ENCODE measurements at regions not wholly inside any gene's neighbourhood (a gene's known extent, or its start where the extent isn't known, plus 50 kb on each side); places are given as distances from the start of the nearest gene placed in this dataset.

DNA sequence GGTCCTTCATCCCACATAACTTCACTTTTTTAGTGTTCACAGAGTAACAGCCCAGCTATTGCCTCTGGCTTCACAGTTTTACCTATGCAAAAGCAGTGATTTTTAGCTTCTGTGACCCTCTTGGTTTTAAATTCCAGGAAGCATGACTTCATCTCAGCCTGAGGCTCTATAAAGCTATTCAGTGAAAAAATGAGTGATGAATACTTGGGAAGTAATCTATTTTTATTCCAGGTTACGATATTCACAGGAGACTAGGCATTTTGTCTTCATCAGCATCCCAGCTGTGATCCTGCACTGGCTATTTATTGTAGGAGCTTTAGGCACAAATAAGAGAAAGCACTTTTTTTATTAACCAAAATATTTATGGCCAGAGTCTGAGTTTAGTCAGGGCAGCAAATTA, 164.8 kb downstream of the SNAPC1 start:
- ATAC-seq (no peak), DNase-seq (no peak)
- Histone ChIP-seq H3K4me1 (ENCODE audit: low read depth) (no peaks in the 10 kb centered on the region), H3K9me3 (no peaks in the 10 kb centered on the region), H3K4me3 (no peak overlapping the region), H3K36me3 (ENCODE audit: low read depth) (no peaks in the 10 kb centered on the region)
- intact Hi-C loops (cut with DNase I, micrococcal nuclease) = no loop called here
- TF ChIP-seq, protein P1, sequence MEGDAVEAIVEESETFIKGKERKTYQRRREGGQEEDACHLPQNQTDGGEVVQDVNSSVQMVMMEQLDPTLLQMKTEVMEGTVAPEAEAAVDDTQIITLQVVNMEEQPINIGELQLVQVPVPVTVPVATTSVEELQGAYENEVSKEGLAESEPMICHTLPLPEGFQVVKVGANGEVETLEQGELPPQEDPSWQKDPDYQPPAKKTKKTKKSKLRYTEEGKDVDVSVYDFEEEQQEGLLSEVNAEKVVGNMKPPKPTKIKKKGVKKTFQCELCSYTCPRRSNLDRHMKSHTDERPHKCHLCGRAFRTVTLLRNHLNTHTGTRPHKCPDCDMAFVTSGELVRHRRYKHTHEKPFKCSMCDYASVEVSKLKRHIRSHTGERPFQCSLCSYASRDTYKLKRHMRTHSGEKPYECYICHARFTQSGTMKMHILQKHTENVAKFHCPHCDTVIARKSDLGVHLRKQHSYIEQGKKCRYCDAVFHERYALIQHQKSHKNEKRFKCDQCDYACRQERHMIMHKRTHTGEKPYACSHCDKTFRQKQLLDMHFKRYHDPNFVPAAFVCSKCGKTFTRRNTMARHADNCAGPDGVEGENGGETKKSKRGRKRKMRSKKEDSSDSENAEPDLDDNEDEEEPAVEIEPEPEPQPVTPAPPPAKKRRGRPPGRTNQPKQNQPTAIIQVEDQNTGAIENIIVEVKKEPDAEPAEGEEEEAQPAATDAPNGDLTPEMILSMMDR (IDR thresholded peaks at IDR 0.05) = no peak

GRCh38 chr14:61927520-61927919, 165.3 kb downstream of the SNAPC1 start:
- no peaks in the 10 kb centered on the region for H3K36me3 ChIP-seq (ENCODE audit: low read depth)
- no peaks in the 10 kb centered on the region for H3K4me1 ChIP-seq (ENCODE audit: low read depth)
- intact Hi-C loops (cut with DNase I, micrococcal nuclease) = no loop called here
- no peak overlapping the region for H3K4me3 ChIP-seq
- TF ChIP-seq, protein P1 (IDR thresholded peaks at IDR 0.05) = no peak
- H3K9me3 ChIP-seq = no peaks in the 10 kb centered on the region
- ATAC-seq (no peak), DNase-seq (no peak)

DNA sequence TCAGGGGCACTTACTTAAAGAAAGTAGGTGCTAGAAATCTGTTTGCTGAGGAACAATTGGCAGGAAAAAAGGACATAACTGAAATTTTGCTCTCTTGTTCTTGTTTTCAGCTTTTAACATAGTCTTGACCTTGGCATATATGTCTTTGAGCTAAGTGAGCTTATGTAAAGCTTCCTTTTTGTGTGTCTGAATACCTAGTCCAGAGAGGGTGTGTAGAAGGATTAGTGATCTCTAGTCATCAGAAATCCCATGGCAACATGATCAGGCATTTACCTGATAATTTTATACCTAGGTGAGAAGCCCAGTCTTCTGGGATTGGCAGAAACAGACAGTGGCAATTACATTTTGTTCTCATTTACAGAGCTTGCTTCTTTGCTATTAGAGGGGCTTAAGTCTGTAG, 166.1 kb downstream of the SNAPC1 start:
- no peaks in the 10 kb centered on the region for H3K36me3 ChIP-seq (ENCODE audit: low read depth)
- no peaks in the 10 kb centered on the region for H3K9me3 ChIP-seq
- DNase-seq (no peak), ATAC-seq (no peak)
- H3K4me3 ChIP-seq = no peak overlapping the region
- intact Hi-C loops (cut with DNase I, micrococcal nuclease) = no loop called here
- no peaks in the 10 kb centered on the region for H3K4me1 ChIP-seq (ENCODE audit: low read depth)
- TF ChIP-seq, protein P1 (IDR thresholded peaks at IDR 0.05) = no peak

- DNase-seq (no peak), ATAC-seq (no peak)
- H3K4me1 ChIP-seq (ENCODE audit: low read depth) = no peaks in the 10 kb centered on the region
- no peak overlapping the region for H3K4me3 ChIP-seq
- no peaks in the 10 kb centered on the region for H3K36me3 ChIP-seq (ENCODE audit: low read depth)
- H3K9me3 ChIP-seq = no peaks in the 10 kb centered on the region
- TF ChIP-seq, protein P1 (IDR thresholded peaks at IDR 0.05) = no peak
- intact Hi-C loops (cut with DNase I, micrococcal nuclease) = no loop called here
These were observed 166.5 kb downstream of the SNAPC1 start for GRCh38 chr14:61928701-61929100.

GRCh38 chr14:61929651-61930050, 167.4 kb downstream of the SNAPC1 start:
- Histone ChIP-seq H3K9me3 (no peaks in the 10 kb centered on the region), H3K36me3 (ENCODE audit: low read depth) (no peaks in the 10 kb centered on the region), H3K4me1 (ENCODE audit: low read depth) (no peaks in the 10 kb centered on the region), H3K4me3 (no peak overlapping the region)
- DNase-seq (no peak), ATAC-seq (no peak)
- intact Hi-C loops (cut with DNase I, micrococcal nuclease) = no loop called here
- TF ChIP-seq, protein P1 (IDR thresholded peaks at IDR 0.05) = no peak
